HG02884 (cell line): ENCODE measurements at regions not wholly inside any gene's neighbourhood (a gene's known extent, or its start where the extent isn't known, plus 50 kb on each side); places are given as distances from the start of the nearest gene placed in this dataset.

ENCODE experiments used
- ATAC-seq: cut with Tn5 transposase; IDR thresholded peaks from one replicate; pipeline ENCODE4 v1.9.1; 2021; ENCODE audit warnings: mild to moderate bottlenecking, moderate library complexity; ENCODE audit not compliant: unreplicated experiment

DNA sequence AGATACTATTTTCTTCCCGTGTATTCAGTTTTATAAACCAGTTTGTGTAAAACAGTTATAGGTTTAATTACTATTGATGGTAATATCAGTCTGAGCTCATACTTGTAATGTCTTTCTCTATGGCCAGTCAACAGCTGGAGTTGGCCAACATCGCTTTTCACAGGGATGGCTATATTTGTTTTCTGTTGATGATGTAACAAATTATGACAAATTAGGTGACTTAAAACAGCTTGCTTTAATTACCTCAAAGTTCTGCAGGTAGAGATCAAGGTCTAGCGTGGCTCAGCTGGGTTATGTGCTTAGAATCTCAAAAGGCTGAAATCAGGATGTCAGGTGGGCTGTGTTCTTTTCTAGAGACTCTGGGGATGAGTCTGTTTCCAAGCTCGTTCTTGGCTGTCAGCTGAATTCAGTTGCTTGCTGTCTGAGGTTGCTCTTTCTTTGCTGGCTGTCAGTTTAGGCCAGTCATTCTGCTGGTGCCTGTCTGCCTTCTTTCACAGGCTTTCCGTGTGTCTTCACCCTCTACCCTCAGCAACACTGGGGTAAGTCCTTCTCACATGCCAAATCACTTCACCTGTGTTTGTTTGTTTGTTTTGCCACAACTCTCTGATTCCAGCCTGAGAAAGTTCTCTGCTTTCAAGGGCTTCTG is 370.2 kb upstream of the E2F7 start:
- no peak for ATAC-seq

DNA sequence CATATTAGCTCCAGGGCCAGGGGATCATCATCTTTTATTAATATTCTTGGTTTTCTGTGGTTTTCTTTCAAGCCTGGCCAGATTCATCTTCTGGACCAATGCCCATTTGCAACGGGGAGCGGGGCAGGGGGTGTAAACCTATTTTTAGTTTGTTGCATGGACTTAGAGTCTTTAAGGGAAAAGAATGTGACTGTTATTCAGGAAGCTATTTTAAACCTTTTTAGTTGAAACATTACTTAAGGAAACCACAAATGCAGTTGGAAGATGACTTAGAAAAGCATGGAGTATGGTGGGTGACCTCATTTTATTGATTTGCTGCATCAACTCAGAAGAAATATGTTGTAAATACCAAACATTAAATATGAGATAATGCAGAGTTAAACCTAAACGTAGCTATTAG is 368.4 kb upstream of the E2F7 start:
- ATAC-seq: no peak

DNA sequence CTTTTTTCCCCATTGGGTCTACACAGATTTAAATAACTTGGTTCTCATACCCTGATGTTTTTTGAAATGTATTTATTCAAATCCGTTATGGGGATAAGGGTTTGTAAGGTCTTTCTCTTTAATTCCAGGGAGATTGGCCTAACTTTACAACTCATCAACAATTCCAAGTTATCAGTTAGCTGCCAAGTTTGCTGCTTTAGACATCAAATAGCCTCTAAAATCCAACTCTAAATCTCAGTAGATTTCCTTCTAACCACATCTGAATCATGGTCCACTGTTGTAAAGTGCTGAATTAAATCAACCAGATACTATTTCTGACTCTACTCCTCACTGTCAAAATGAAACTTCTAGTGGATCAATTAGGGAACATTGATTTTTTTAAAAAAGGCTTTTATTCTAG is 364.1 kb upstream of the E2F7 start:
- ATAC-seq: no peak

DNA sequence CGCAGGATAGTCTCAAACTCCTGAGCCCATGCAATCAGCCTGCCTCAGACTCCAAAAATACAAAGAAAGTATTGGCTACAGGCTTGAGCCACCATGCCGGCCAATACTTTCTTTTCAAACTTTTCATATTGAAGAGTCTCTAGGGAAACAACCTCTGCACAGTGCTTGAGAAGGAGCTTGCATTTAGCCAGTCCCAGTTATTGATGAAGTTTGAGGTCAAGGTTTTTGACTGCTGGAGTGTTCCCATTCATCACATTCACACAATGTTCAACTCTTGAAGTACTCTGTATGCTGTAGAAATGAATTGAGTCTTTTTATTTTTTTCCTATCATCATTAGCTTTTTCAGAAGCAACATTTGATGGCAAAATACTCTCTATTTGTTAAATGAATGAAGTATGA is 355.8 kb upstream of the E2F7 start:
- no peak for ATAC-seq

DNA sequence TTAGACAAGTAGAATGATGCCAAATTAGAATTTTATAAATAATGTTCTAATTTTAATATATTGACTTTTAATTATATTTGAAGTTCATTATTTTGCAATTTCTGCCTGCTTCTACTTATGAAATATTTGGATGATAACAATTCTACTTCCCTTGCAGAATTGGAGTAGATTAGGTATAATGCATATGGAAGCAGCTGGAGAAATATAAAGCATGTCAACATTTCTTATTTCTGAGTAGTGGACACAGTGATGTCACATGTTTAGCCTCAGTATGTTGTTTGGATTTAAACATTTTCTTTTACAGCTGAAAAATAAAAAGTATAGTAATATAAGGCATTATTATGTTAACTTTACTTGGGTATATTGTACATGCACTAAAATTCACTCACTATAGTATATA is 344.2 kb upstream of the E2F7 start:
- no peak for ATAC-seq

DNA sequence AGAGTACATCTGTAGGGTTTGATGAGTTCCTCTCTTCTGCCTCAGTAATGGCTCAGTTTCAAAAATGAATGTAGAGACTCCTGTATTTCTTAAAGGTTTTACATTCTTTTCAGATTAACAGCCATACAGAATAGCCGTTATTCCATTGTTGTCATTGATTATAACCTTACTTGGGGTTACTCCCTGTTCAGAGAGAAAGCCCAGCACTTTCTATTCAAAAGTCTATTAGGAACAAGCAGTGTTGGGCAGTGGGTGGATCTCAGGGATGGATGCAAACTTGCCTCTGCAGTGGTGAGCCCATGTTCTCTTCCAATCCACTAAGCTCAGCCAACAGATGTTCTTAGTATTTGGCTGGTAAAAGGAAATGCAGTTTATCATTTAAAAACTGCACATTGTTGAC is 342.6 kb upstream of the E2F7 start:
- no peak for ATAC-seq

DNA sequence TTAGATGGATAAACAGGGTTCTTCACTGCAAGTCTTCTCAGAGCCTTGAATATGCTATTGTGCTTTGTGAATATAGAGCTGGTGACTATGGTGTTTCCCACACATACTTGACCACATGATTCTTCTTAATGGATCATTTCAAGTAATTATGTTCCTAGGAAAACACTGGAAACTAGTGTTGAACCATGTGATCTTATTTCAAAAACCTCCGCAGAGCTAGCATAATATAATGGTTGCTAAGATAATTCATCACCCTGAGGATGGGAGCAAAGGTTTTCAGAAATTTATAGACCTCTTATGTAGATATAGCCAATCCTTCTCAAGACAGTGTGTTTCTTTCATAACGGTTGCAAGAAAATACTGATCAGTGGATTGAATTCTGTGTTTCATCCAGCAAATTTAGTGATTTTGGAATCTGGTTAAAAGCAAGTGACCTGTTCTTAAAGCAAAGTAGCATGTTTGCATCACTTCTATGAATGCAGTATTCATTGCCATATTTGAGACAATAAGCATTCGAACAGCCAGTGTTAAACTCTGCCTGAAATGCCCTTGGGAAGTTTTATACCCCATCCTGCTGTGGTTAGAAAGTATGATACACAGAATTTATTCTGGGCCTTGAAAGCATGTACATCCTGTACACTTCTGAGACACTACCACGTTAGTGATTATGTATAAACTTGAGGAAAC is 341.0 kb upstream of the E2F7 start:
- no peak for ATAC-seq

DNA sequence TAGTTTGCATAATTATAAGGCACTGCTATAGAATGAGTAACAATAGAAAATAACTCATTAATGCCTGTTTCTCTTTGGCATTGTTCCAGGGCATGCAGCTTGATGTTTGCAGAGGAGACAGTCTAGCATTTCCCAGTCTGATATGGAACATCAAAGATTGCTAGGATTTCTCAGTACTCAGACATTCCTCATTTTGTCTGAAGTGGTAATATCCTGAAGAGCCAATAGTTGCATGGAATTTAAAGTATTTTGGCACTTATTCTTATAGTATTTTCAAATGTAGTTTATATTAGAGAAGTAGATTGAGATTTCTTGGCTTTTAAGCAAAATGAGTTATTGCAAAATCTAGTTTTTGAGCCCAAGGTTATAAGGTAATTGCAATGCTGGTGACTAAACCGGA is 337.3 kb upstream of the E2F7 start:
- ATAC-seq: no peak

DNA sequence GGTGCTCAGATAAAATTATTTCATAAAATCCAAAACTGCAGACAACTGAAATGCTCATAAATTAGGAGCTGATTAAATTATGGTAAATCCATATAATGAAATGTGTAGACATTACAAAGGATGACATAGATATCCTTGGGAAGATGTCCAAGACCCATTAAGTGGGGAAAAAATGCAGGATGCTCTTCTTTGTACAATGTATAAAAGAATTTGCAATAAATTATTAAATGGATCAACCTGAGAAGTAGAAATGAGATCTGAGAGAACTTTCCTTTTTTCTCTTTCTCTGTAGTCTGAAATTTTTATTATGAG is 336.4 kb upstream of the E2F7 start:
- no peak for ATAC-seq

DNA sequence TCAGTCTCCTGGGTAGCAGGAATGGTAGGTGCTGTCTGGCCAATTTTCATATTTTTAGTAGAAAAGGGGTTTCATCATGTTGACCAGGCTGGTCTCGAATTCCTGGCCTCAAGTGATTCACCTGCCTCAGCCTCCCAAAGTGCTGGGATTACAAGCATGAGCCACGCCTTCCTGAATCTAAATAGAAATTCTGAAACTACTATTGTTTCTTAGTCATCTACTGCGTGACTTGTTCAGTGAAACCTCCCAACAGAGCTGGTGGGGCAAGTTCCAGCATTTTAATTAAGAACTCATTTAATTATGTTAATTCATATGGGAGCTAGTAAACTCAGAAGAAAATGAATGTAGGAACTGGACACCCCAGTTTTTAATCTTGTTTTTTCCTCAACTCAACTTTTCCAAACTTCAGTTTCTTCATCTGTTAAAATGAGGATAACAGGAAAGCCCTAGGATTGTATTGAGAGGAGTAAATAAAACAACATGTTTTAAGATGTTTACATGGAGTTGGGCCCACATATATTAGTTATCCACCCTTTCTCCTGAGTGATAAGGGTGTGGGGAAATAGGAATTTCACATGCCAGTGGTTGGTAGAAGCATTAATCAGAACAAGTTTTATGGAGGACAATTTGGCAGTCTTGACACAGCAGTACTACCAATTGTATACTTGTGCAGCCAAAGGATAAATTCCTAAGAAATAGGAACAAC is 335.8 kb upstream of the E2F7 start:
- ATAC-seq: no peak

DNA sequence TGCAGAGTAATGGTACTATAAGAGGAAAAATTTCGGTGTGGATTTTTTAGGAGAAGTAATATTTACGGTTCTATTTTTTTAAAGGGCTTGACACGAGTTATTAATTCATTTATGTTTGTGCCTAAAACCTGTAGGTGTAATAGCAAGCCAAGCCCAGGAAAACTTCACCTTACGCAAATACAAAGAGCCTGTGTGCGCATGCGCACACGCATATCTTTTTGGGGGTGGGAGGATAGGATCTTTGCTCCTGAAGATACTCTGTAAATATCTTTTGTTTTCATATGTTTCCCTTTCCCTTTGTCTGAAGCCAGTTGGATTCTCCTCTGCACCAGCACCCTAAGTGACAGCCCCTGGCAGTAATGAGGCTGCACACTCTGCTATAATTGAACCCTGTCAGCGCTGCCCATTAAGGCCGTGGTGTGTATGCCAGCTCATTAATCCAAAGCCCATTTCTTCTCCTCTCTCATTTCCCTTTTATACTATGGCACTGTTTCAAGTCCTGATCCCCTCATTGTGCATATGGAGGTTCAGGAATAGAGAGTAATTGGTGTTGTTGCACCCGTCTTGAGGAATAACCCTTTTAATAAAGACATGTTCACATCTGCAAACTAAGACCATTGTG is 327.2 kb upstream of the E2F7 start:
- ATAC-seq: no peak

DNA sequence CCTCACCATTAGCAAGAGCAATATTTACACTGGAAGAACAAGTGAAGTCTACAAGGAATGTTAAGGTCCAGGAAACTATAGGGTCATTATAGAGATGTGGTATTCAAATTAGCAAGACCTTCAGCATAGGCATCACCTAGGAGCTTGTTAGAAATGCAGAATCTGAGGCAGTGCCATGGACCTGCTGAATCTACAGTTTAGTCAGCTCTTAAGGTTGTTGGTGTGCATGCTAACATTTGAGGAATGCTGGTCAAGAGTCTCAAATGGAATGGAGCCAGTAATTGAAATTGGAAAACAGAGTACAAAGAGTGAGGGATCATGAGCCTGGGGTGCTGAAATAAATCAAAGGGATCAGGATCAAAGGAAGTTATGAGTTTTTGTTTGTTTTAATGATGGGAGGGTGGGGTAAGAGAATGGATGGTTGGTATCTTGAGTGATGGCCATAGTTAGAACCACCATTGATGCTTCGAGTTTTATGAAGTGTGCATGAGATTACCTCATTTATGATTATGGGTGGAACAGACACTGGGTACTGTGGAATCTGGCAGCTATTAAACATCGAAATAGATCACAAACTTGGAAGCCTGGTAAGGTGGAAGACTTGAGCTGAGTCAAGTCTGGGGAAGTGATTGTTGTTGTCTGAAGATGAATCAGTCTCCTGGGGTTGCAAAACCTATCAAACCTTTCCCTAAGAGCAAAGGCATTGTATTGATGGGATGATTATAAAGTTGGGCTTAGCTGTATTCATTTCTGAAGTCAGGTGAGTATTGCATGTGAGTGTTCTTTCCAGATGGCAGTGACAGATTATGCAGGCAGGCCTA is 323.3 kb upstream of the E2F7 start:
- ATAC-seq: no peak

DNA sequence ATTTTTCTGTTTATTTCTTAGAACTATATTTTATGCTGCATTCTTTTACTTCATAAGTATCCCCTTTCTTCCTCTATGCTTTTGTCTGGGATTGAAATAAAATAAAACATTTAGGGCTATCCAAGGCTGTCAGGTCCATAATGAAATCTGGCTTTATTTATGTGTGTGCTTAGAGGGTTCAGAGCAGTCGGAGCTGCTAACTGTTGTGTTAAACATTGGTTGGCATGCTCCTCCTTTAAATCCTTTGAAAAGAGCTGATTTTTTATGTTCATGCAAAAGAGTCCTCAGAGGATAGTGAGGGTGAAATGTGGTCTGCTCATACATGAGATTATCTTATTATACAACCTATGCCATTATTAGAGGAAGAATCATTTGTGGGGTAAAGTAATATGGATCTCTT is 322.3 kb upstream of the E2F7 start:
- no peak for ATAC-seq

DNA sequence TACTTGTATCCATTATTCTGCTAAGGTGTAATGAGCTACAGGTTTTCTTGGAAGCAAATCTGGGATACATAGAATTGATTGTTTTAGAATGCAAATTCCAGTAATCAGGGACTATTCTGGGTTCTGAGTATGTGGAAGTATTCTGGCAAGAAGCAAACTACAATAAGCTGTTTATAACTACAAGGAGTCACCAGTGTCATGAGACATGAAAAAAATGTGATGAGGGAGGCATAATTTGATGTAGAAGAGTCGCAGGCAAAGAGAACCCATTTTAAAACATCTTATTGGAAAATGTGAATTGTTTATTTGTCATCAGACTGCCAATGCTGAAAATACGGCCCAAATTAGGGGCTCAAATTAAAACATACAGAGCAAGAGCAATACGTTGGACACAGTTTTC is 321.8 kb upstream of the E2F7 start:
- no peak for ATAC-seq

DNA sequence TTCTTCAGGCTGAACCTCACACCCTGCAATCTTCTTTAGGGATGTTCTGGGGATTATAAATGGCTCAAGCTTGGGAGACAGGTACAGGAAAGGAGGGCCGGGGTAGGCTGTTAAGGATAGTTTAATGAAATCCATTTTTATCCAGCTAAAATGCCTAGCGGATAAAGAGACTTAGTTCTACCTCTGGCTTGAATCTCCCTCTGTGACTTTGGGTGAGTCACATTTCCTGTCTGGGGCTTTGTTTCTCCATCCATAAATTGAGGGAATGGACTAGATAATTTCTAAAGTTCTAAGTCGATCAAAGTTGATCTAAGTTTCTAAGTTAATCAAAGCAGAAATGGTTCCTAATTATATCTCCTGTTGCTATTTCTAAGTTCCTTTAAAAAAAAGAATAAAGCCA is 319.6 kb upstream of the E2F7 start:
- ATAC-seq: no peak

DNA sequence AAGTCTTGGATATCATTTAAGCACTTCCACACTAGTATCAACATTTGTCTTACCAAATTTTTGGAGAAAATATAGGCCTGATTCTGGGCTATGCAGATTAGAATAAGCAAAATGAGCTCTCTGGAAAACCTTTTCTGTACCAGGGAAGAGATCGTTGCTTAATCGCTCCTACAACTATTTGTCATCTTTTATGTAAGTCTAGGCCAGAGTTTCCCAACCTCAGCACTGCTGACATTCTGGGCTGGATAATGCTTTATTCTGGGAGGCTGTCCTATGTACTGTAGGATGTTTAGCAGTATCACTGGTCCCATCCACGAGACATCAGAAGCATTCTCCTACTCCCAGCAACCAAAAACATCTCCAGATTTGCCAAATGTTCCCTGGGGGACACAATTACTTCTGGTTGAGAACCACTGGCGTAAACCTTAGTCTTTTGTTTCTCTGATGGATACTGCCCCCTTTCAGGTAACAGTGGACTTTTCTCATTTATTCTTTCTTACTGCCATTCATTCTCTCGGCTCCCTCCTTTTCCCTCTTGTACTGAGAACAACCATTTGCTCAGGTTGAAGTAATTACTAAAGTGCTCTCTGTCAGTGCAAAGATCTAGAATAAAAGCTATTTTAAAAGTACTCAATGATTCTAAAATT is 316.9 kb upstream of the E2F7 start:
- ATAC-seq: no peak

DNA sequence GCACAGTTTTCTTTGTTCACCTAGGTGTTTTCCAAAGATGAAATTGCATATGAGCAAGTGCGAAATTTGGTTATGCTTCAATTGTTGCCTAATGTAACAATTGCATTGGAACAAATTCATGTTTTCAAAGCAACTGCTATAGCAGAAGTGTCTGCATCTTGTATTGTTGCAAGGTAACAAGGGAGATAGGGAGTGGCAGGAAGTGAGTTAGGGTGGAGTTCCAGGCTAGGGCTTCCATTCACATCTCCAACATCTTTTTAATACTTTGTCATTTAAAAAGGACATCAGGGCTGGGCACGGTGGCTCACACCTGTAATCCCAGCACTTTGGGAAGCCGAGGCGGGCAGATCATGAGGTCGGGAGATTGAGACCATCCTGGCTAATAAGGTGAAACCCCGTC is 312.3 kb upstream of the E2F7 start:
- ATAC-seq: no peak

DNA sequence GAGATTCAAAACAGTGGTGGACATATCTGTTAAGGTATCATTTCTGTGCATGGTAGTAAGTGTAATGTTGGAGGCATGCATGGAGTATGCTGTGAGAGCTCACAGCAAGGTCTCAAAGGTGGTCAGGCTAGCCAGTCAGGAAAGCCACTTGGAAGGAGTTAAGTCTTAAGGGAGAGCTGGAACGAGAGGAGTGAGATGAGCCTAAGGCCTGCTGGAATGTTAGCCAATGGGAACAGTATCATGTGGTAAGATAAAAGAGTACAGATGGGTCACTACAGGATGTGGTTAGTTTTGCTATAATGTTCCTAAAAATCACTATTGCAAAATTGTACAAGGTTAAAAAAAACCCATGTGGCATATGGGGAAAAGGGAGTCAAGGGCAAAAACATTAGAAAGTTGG is 311.7 kb upstream of the E2F7 start:
- no peak for ATAC-seq

DNA sequence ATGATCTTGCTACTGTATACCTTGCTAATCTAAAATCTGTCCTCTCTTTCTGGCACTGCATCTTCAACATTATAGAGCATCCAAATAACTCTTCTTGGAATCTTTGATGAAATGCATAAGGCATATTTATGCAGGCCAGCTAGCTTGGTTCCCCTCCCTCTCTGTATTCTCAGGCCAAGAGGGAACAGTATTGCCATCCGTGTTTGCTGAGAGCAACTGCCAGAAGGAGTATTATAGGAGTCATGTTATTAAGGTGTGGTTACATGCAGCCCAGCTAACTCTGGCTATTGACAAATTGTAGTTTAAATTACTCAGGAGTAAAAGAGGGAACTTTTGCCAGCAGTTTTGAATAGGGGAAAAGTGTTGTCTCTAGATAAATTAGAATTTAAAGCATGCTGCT is 309.3 kb upstream of the E2F7 start:
- ATAC-seq: no peak

DNA sequence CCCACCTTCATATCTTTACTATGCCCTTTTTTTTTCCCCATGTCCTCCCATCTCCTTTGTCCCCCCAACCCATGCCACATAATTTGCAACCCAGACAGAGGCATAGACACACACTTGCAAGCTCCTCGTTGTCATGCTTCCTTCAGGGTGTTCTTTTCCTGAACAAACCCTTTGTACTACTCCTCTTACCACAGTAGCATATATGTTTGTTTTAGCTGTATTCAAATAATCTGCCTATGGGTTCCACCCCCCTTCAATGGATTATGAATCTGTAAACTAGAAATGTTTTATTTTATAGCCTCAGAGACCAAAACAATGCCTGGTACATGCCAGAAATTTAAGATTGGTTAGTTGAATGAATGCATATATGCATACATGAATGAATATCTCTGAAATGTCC is 307.1 kb upstream of the E2F7 start:
- ATAC-seq: no peak

DNA sequence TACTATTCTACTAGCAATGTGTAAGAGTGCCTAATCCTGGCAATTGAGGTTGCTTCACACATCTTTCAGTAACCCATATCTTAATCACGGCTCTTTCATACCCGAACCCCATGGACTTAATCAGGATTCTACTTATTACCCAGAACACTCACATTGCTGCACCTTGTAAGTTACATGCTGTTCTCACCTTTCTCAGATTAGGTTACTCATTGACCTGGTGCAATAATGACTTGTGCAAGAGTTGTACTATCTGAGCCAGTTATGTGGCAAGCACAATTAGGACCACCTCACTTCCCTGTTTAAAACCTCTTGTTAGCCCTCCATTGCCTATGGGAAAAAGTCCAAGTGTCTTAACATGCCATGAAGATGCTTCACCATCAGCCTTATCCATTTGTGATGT is 306.7 kb upstream of the E2F7 start:
- no peak for ATAC-seq
